RWPE2 (cell line): ENCODE measurements at regions not wholly inside any gene's neighbourhood (a gene's known extent, or its start where the extent isn't known, plus 50 kb on each side); places are given as distances from the start of the nearest gene placed in this dataset.
A peak's percentile ranks its signal among the peaks of the same experiment; 100 is the strongest.

Source experiments
- ATAC-seq: fragments of 200-7000 bp; cut with Tn5 transposase; 3 replicates; pipeline ENCODE4 v1.9.1; 2021; ENCODE audit warnings: low read depth
- DNase-seq: peaks from one replicate; pipeline ENCODE4 v3.0.0-alpha.2; 2020; ENCODE audit warnings: low spot score
- H3K27ac ChIP-seq: fragments of 450-650 bp; 2 replicates; pipeline ENCODE4 v1.5.1; 2017; ENCODE audit warnings: mild to moderate bottlenecking; ENCODE audit not compliant: poor library complexity, severe bottlenecking
- H3K27me3 ChIP-seq: fragments of 250-450 bp; sonication (Bioruptor Pico); 2 replicates; pipeline ENCODE4 v1.5.1; 2021; ENCODE audit warnings: mild to moderate bottlenecking, moderate library complexity; ENCODE audit not compliant: insufficient read depth, poor library complexity, severe bottlenecking
- H3K36me3 ChIP-seq: fragments of 250-450 bp; sonication (Bioruptor Pico); 2 replicates; pipeline ENCODE4 v1.5.1; 2020; ENCODE audit warnings: low read depth, mild to moderate bottlenecking, moderate library complexity
- H3K4me1 ChIP-seq: fragments of 250-450 bp; sonication (Bioruptor Pico); 2 replicates; pipeline ENCODE4 v1.5.1; 2021; ENCODE audit warnings: mild to moderate bottlenecking, moderate library complexity; ENCODE audit not compliant: insufficient read depth, poor library complexity, severe bottlenecking
- H3K4me3 ChIP-seq: fragments of 250-450 bp; sonication (Bioruptor Pico); 2 replicates; pipeline ENCODE4 v1.5.1; 2021; ENCODE audit warnings: mild to moderate bottlenecking, moderate library complexity; ENCODE audit not compliant: severe bottlenecking
- H3K9me3 ChIP-seq: fragments of 250-450 bp; sonication (Bioruptor Pico); 2 replicates; pipeline ENCODE4 v1.5.1; 2021; ENCODE audit warnings: mild to moderate bottlenecking, moderate library complexity; ENCODE audit not compliant: severe bottlenecking
- TF ChIP-seq, protein P1 (sequence below): fragments of 450-650 bp; IDR thresholded peaks from one replicate; pipeline ENCODE4 v1.5.1; 2017; ENCODE audit warnings: mild to moderate bottlenecking, moderate library complexity; ENCODE audit not compliant: poor library complexity, severe bottlenecking

DNA sequence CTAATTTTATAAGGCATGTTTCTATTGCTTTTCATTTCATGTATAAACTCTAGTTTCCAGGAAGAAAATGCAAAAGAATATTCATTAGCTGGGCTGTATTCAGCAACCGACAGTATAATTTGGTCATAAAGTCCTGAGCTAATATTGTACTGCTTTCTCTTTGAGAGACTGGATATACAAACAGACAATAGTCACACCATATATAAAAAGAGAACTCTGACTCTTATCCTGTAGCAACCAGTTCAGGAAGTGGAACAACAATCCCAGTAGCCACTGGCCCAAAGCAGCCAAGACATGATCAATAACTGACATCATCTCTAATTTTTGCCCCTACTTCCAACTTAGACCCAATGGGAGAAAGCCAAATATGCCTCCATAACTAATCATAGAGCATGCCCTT, 160.8 kb downstream of the FSIP2 start:
- H3K4me3 ChIP-seq = no peak overlapping the region
- H3K36me3 ChIP-seq = no peaks in the 10 kb centered on the region
- DNase-seq (no peak), ATAC-seq (no peak)
- no peaks in the 10 kb centered on the region for H3K9me3 ChIP-seq
- no peaks in the 10 kb centered on the region for H3K4me1 ChIP-seq
- H3K27ac ChIP-seq = no peak overlapping the region
- H3K27me3 ChIP-seq = no peaks in the 10 kb centered on the region
- TF ChIP-seq, protein P1, sequence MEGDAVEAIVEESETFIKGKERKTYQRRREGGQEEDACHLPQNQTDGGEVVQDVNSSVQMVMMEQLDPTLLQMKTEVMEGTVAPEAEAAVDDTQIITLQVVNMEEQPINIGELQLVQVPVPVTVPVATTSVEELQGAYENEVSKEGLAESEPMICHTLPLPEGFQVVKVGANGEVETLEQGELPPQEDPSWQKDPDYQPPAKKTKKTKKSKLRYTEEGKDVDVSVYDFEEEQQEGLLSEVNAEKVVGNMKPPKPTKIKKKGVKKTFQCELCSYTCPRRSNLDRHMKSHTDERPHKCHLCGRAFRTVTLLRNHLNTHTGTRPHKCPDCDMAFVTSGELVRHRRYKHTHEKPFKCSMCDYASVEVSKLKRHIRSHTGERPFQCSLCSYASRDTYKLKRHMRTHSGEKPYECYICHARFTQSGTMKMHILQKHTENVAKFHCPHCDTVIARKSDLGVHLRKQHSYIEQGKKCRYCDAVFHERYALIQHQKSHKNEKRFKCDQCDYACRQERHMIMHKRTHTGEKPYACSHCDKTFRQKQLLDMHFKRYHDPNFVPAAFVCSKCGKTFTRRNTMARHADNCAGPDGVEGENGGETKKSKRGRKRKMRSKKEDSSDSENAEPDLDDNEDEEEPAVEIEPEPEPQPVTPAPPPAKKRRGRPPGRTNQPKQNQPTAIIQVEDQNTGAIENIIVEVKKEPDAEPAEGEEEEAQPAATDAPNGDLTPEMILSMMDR = no peak

DNA sequence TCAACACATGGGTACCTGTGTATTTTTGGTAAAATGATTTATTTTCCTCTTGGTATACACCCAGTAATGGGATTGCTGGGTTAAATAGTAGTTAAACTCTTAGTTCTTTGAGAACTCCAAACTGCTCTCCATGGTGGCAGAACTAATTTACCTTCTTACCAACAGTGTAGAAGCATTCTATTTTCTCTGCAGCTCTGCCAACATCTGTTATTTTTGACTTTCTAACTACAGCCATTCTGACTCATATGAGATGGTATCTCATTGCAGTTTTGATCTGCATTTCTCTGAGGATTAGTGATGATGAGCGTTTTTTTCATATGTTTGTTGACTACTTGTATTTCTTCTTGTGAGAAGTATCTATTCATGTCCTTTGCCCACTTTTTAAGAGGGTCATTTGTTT, 180.6 kb downstream of the FSIP2 start:
- no peak overlapping the region for H3K27ac ChIP-seq
- TF ChIP-seq, protein P1 = no peak
- H3K4me1 ChIP-seq = no peaks in the 10 kb centered on the region
- DNase-seq (no peak), ATAC-seq (no peak)
- no peaks in the 10 kb centered on the region for H3K27me3 ChIP-seq
- H3K9me3 ChIP-seq = no peaks in the 10 kb centered on the region
- H3K4me3 ChIP-seq = no peak overlapping the region
- H3K36me3 ChIP-seq = no peaks in the 10 kb centered on the region

DNA sequence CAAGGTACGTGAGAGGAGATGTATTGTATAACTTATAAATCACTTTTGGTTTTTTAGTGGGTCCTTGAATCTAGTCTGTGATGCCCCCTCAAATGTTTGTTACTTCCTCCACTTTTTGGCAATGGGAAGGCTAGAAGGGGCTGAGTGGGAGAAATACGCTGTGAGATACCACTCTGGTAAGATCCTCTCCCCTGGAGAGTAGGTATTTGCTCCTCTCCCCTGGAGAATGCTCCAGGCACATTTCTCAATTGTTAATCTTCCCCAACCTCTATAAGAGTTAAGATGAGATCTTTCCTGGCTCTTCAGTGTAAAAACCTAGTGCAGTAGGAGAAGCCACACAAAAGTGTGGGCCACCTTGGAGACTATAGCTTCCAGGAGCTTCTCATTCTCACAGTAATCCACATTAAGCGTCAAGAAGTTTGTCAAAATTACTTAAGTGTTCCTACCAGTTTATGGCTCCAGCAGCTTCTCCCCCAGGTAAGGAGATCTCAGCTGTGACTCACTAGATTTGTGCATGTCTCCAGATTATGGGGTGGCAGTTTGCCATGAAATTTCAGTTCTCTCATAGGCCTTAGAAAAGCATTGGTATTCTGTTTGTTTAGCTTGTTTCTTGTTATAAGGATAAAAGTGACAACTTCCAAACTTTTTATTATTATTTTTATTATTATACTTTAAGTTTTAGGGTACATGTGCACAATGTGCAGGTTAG, 182.6 kb downstream of the FSIP2 start:
- TF ChIP-seq, protein P1 = no peak
- ATAC-seq = 0 out of 3 replicates have a peak, but pooled peaks have one; percentile 23

DNA sequence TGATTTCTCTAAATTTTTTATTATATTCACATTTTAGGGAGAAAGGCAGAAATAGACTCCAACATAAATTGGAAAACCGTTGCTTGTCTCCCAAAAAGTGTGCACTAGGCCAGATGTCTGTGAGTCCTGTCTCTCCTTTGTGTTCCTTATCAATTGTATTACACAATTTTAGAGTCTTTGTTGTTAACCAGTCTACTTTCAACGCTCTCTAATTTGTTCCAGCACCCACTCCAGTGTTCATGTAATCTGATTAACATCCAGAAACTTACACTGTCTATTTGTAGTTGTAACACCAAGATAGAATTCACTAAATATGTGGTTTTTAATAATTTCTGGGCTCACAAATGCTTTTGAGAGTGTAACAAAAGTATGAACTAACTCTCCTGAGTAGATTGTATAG, 195.6 kb downstream of the FSIP2 start:
- Histone ChIP-seq H3K27ac (no peak overlapping the region), H3K9me3 (no peaks in the 10 kb centered on the region), H3K27me3 (no peaks in the 10 kb centered on the region), H3K4me1 (no peaks in the 10 kb centered on the region), H3K4me3 (no peak overlapping the region), H3K36me3 (no peaks in the 10 kb centered on the region)
- no peak for DNase-seq
- TF ChIP-seq, protein P1 = no peak
- ATAC-seq = no peak

More for the DNA sequence above, 182.6 kb downstream of the FSIP2 start:
- Histone ChIP-seq H3K27ac (no peak overlapping the region), H3K4me1 (no peaks in the 10 kb centered on the region), H3K9me3 (no peaks in the 10 kb centered on the region), H3K4me3 (no peak overlapping the region), H3K27me3 (no peaks in the 10 kb centered on the region), H3K36me3 (no peaks in the 10 kb centered on the region)
- DNase-seq = no peak

DNA sequence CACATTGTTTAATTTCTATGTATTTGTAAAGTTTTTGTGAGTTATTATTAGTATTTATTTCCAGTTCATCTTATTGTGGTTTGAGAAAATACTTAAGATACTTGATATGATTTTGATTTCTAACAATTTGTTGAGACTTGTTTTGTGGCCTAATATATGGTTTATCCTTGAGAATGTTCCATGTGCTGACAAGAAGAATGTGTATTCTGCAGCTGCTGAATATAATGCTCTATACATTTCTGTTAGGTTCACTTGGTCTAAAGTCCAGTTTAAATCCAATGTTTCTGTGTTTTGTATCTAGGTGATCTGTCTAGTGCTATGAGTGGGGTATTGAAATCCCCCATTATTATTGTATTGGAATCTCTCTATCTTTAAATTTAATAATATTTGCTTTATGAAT, 201.3 kb downstream of the FSIP2 start:
- H3K4me1 ChIP-seq = no peaks in the 10 kb centered on the region
- no peak overlapping the region for H3K27ac ChIP-seq
- H3K9me3 ChIP-seq = no peaks in the 10 kb centered on the region
- no peaks in the 10 kb centered on the region for H3K27me3 ChIP-seq
- no peak for DNase-seq
- no peak overlapping the region for H3K4me3 ChIP-seq
- no peaks in the 10 kb centered on the region for H3K36me3 ChIP-seq
- TF ChIP-seq, protein P1 = no peak
- no peak for ATAC-seq
